ENCODE measurements at regions not wholly inside any gene's neighbourhood (a gene's known extent, or its start where the extent isn't known, plus 50 kb on each side); places are given as distances from the start of the nearest gene placed in this dataset.

- Mint-ChIP-seq H3K27me3 (no peaks in the 10 kb centered on the region), H3K4me3 (no peak overlapping the region), H3K36me3 (ENCODE audit: low read depth) (no peaks in the 10 kb centered on the region), H3K4me1 (ENCODE audit: low read depth) (peaks cover 39% of the 10 kb centered on the region), H3K9me3 (peaks cover 5% of the 10 kb centered on the region), H3K27ac (no peak overlapping the region)
- no peak for DNase-seq
Measured at GRCh38 chr5:158429564-158429963, 570.6 kb upstream of the CLINT1 start.

GRCh38 chr5:158423623-158424200 lies 564.8 kb upstream of the CLINT1 start:
- no peak overlapping the region for H3K27ac Mint-ChIP-seq
- no peaks in the 10 kb centered on the region for H3K4me1 Mint-ChIP-seq (ENCODE audit: low read depth)
- H3K4me3 Mint-ChIP-seq: no peak overlapping the region
- no peaks in the 10 kb centered on the region for H3K36me3 Mint-ChIP-seq (ENCODE audit: low read depth)
- no peaks in the 10 kb centered on the region for H3K9me3 Mint-ChIP-seq
- DNase-seq: no peak
- no peaks in the 10 kb centered on the region for H3K27me3 Mint-ChIP-seq

GRCh38 chr5:158422653-158423515 lies 563.9 kb upstream of the CLINT1 start:
- H3K9me3 Mint-ChIP-seq: no peaks in the 10 kb centered on the region
- no peak overlapping the region for H3K27ac Mint-ChIP-seq
- H3K27me3 Mint-ChIP-seq: no peaks in the 10 kb centered on the region
- DNase-seq: no peak
- H3K4me3 Mint-ChIP-seq: no peak overlapping the region
- H3K36me3 Mint-ChIP-seq (ENCODE audit: low read depth): no peaks in the 10 kb centered on the region
- no peaks in the 10 kb centered on the region for H3K4me1 Mint-ChIP-seq (ENCODE audit: low read depth)

- Mint-ChIP-seq H3K4me3 (no peak overlapping the region), H3K9me3 (no peaks in the 10 kb centered on the region), H3K27ac (no peak overlapping the region), H3K27me3 (no peaks in the 10 kb centered on the region), H3K36me3 (ENCODE audit: low read depth) (no peaks in the 10 kb centered on the region), H3K4me1 (ENCODE audit: low read depth) (no peaks in the 10 kb centered on the region)
- DNase-seq: no peak
Measured at GRCh38 chr5:158421319-158421718, 562.4 kb upstream of the CLINT1 start.

- Mint-ChIP-seq H3K36me3 (ENCODE audit: low read depth) (no peaks in the 10 kb centered on the region), H3K4me3 (no peak overlapping the region), H3K4me1 (ENCODE audit: low read depth) (no peaks in the 10 kb centered on the region), H3K27ac (no peak overlapping the region), H3K9me3 (no peaks in the 10 kb centered on the region), H3K27me3 (no peaks in the 10 kb centered on the region)
- DNase-seq: no peak
Measured at GRCh38 chr5:158419186-158419585, 560.2 kb upstream of the CLINT1 start.

- Mint-ChIP-seq H3K4me1 (ENCODE audit: low read depth) (no peaks in the 10 kb centered on the region), H3K27ac (no peak overlapping the region), H3K9me3 (no peaks in the 10 kb centered on the region), H3K27me3 (no peaks in the 10 kb centered on the region), H3K36me3 (ENCODE audit: low read depth) (no peaks in the 10 kb centered on the region), H3K4me3 (no peak overlapping the region)
- DNase-seq: no peak
Measured at GRCh38 chr5:158414780-158415179, 555.8 kb upstream of the CLINT1 start.

GRCh38 chr5:158414333-158414762 lies 555.4 kb upstream of the CLINT1 start:
- no peak for DNase-seq
- Mint-ChIP-seq H3K36me3 (ENCODE audit: low read depth) (no peaks in the 10 kb centered on the region), H3K9me3 (no peaks in the 10 kb centered on the region), H3K27ac (no peak overlapping the region), H3K4me3 (no peak overlapping the region), H3K27me3 (no peaks in the 10 kb centered on the region), H3K4me1 (ENCODE audit: low read depth) (no peaks in the 10 kb centered on the region)

- no peak for DNase-seq
- H3K4me3 Mint-ChIP-seq: no peak overlapping the region
- no peaks in the 10 kb centered on the region for H3K36me3 Mint-ChIP-seq (ENCODE audit: low read depth)
- no peaks in the 10 kb centered on the region for H3K27me3 Mint-ChIP-seq
- H3K4me1 Mint-ChIP-seq (ENCODE audit: low read depth): no peaks in the 10 kb centered on the region
- no peaks in the 10 kb centered on the region for H3K9me3 Mint-ChIP-seq
- H3K27ac Mint-ChIP-seq: no peak overlapping the region
Measured at GRCh38 chr5:158413122-158413680, 554.3 kb upstream of the CLINT1 start.

GRCh38 chr5:158410976-158411375 lies 552.0 kb upstream of the CLINT1 start:
- H3K27ac Mint-ChIP-seq: no peak overlapping the region
- no peaks in the 10 kb centered on the region for H3K9me3 Mint-ChIP-seq
- no peaks in the 10 kb centered on the region for H3K36me3 Mint-ChIP-seq (ENCODE audit: low read depth)
- no peaks in the 10 kb centered on the region for H3K27me3 Mint-ChIP-seq
- H3K4me1 Mint-ChIP-seq (ENCODE audit: low read depth): peaks cover 12% of the 10 kb centered on the region
- H3K4me3 Mint-ChIP-seq: no peak overlapping the region
- DNase-seq: no peak

- Mint-ChIP-seq H3K36me3 (ENCODE audit: low read depth) (no peaks in the 10 kb centered on the region), H3K9me3 (peaks cover 1% of the 10 kb centered on the region), H3K27ac (no peak overlapping the region), H3K27me3 (no peaks in the 10 kb centered on the region), H3K4me1 (ENCODE audit: low read depth) (peaks cover 12% of the 10 kb centered on the region), H3K4me3 (no peak overlapping the region)
- no peak for DNase-seq
Measured at GRCh38 chr5:158409507-158409906, 550.6 kb upstream of the CLINT1 start.

- Mint-ChIP-seq H3K36me3 (ENCODE audit: low read depth) (peaks cover 2% of the 10 kb centered on the region), H3K27me3 (no peaks in the 10 kb centered on the region), H3K27ac (no peak overlapping the region), H3K4me3 (no peak overlapping the region), H3K9me3 (peaks cover 18% of the 10 kb centered on the region), H3K4me1 (ENCODE audit: low read depth) (peaks cover 12% of the 10 kb centered on the region)
- no peak for DNase-seq
Measured at GRCh38 chr5:158407824-158408195, 548.9 kb upstream of the CLINT1 start.

GRCh38 chr5:158406884-158407823 lies 548.2 kb upstream of the CLINT1 start:
- no peak overlapping the region for H3K27ac Mint-ChIP-seq
- H3K4me1 Mint-ChIP-seq (ENCODE audit: low read depth): peaks cover 12% of the 10 kb centered on the region
- no peaks in the 10 kb centered on the region for H3K27me3 Mint-ChIP-seq
- H3K9me3 Mint-ChIP-seq: peaks cover 21% of the 10 kb centered on the region
- H3K4me3 Mint-ChIP-seq: no peak overlapping the region
- H3K36me3 Mint-ChIP-seq (ENCODE audit: low read depth): peaks cover 2% of the 10 kb centered on the region
- DNase-seq: no peak

- H3K27ac Mint-ChIP-seq: no peak overlapping the region
- H3K4me3 Mint-ChIP-seq: no peak overlapping the region
- DNase-seq: no peak
Measured at GRCh38 chr5:158398360-158399201, 539.6 kb upstream of the CLINT1 start.

GRCh38 chr5:158397278-158397677 lies 538.3 kb upstream of the CLINT1 start:
- no peak for DNase-seq
- H3K9me3 Mint-ChIP-seq: peaks cover 5% of the 10 kb centered on the region
- no peak overlapping the region for H3K4me3 Mint-ChIP-seq
- no peaks in the 10 kb centered on the region for H3K36me3 Mint-ChIP-seq (ENCODE audit: low read depth)
- no peak overlapping the region for H3K27ac Mint-ChIP-seq
- H3K4me1 Mint-ChIP-seq (ENCODE audit: low read depth): no peaks in the 10 kb centered on the region
- H3K27me3 Mint-ChIP-seq: no peaks in the 10 kb centered on the region

More at GRCh38 chr5:158398360-158399201, 539.6 kb upstream of the CLINT1 start:
- peaks cover 2% of the 10 kb centered on the region for H3K36me3 Mint-ChIP-seq (ENCODE audit: low read depth)
- H3K27me3 Mint-ChIP-seq: no peaks in the 10 kb centered on the region
- H3K9me3 Mint-ChIP-seq: peaks cover 14% of the 10 kb centered on the region
- no peaks in the 10 kb centered on the region for H3K4me1 Mint-ChIP-seq (ENCODE audit: low read depth)
